RWPE2 (cell line): ENCODE measurements at regions not wholly inside any gene's neighbourhood (a gene's known extent, or its start where the extent isn't known, plus 50 kb on each side); places are given as distances from the start of the nearest gene placed in this dataset.

Experiments used
- ATAC-seq: fragments of 200-7000 bp; cut with Tn5 transposase; 3 replicates; pipeline ENCODE4 v1.9.1; 2021; ENCODE audit warnings: low read depth
- DNase-seq: peaks from one replicate; pipeline ENCODE4 v3.0.0-alpha.2; 2020; ENCODE audit warnings: low spot score
- H3K27ac ChIP-seq: fragments of 450-650 bp; 2 replicates; pipeline ENCODE4 v1.5.1; 2017; ENCODE audit warnings: mild to moderate bottlenecking; ENCODE audit not compliant: poor library complexity, severe bottlenecking
- H3K27me3 ChIP-seq: fragments of 250-450 bp; sonication (Bioruptor Pico); 2 replicates; pipeline ENCODE4 v1.5.1; 2021; ENCODE audit warnings: mild to moderate bottlenecking, moderate library complexity; ENCODE audit not compliant: insufficient read depth, poor library complexity, severe bottlenecking
- H3K36me3 ChIP-seq: fragments of 250-450 bp; sonication (Bioruptor Pico); 2 replicates; pipeline ENCODE4 v1.5.1; 2020; ENCODE audit warnings: low read depth, mild to moderate bottlenecking, moderate library complexity
- H3K4me1 ChIP-seq: fragments of 250-450 bp; sonication (Bioruptor Pico); 2 replicates; pipeline ENCODE4 v1.5.1; 2021; ENCODE audit warnings: mild to moderate bottlenecking, moderate library complexity; ENCODE audit not compliant: insufficient read depth, poor library complexity, severe bottlenecking
- H3K4me3 ChIP-seq: fragments of 250-450 bp; sonication (Bioruptor Pico); 2 replicates; pipeline ENCODE4 v1.5.1; 2021; ENCODE audit warnings: mild to moderate bottlenecking, moderate library complexity; ENCODE audit not compliant: severe bottlenecking
- H3K9me3 ChIP-seq: fragments of 250-450 bp; sonication (Bioruptor Pico); 2 replicates; pipeline ENCODE4 v1.5.1; 2021; ENCODE audit warnings: mild to moderate bottlenecking, moderate library complexity; ENCODE audit not compliant: severe bottlenecking
- TF ChIP-seq, protein P1 (sequence below): fragments of 450-650 bp; IDR thresholded peaks from one replicate; pipeline ENCODE4 v1.5.1; 2017; ENCODE audit warnings: mild to moderate bottlenecking, moderate library complexity; ENCODE audit not compliant: poor library complexity, severe bottlenecking

GRCh38 chr18:43396266-43396665 lies 119.0 kb upstream of the SYT4 start:
- TF ChIP-seq, protein P1, sequence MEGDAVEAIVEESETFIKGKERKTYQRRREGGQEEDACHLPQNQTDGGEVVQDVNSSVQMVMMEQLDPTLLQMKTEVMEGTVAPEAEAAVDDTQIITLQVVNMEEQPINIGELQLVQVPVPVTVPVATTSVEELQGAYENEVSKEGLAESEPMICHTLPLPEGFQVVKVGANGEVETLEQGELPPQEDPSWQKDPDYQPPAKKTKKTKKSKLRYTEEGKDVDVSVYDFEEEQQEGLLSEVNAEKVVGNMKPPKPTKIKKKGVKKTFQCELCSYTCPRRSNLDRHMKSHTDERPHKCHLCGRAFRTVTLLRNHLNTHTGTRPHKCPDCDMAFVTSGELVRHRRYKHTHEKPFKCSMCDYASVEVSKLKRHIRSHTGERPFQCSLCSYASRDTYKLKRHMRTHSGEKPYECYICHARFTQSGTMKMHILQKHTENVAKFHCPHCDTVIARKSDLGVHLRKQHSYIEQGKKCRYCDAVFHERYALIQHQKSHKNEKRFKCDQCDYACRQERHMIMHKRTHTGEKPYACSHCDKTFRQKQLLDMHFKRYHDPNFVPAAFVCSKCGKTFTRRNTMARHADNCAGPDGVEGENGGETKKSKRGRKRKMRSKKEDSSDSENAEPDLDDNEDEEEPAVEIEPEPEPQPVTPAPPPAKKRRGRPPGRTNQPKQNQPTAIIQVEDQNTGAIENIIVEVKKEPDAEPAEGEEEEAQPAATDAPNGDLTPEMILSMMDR: peak; percentile 65
- Histone ChIP-seq H3K27ac (no peak overlapping the region), H3K9me3 (no peaks in the 10 kb centered on the region), H3K4me3 (no peak overlapping the region), H3K4me1 (no peaks in the 10 kb centered on the region), H3K27me3 (no peaks in the 10 kb centered on the region), H3K36me3 (no peaks in the 10 kb centered on the region)
- ATAC-seq: 0 out of 3 replicates have a peak, but pooled peaks have one; percentile 31
- no peak for DNase-seq

DNA sequence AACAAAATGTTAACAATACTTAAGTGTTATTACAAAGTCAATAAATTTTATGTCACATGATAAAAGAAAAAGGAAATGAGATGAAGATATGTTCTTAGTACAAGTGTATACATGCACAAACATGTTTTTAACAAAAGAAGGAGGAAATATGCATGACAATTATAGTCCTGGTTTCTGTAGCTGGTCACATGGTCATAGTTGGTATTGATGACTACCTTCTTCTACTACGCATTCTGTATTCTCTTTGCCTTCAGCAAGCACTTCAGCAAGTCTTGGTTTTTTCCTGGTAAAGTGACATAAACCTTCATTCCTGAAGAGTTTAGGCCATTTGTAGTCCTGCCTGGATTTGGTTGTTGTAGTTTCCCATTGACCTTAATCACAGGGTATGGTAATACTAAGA lies 121.3 kb upstream of the SYT4 start:
- Histone ChIP-seq H3K36me3 (no peaks in the 10 kb centered on the region), H3K27me3 (no peaks in the 10 kb centered on the region), H3K27ac (no peak overlapping the region), H3K9me3 (no peaks in the 10 kb centered on the region), H3K4me3 (no peak overlapping the region), H3K4me1 (no peaks in the 10 kb centered on the region)
- ATAC-seq (no peak), DNase-seq (no peak)
- TF ChIP-seq, protein P1: no peak

- ATAC-seq (peak; percentile 53; the same call in 1 of the 3 replicates), DNase-seq (no peak)
- TF ChIP-seq, protein P1: no peak
These were observed 127.8 kb upstream of the SYT4 start for GRCh38 chr18:43405097-43405496.

DNA sequence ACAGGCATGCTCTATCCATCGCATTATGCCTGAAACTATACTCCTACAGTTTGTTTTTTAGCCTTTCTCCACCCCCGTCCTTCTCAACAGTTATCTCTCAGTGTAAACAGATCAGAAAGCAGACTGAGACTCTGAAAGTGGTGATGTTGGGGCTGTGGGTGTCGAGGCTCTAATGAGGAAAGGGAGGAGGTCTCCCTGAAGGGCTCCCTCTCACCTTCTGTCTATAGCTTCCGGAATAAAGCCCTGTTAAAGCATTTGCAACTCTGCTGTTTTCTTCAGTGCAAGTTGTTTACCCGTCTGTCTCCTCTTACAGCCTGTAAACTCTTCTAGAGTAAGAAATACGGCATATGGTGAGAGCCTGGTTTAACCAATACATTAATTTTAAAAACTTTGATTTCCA lies 136.7 kb upstream of the SYT4 start:
- TF ChIP-seq, protein P1: no peak
- DNase-seq: no peak
- Histone ChIP-seq H3K27ac (no peak overlapping the region), H3K36me3 (no peaks in the 10 kb centered on the region), H3K4me3 (no peak overlapping the region), H3K4me1 (no peaks in the 10 kb centered on the region), H3K27me3 (no peaks in the 10 kb centered on the region), H3K9me3 (no peaks in the 10 kb centered on the region)
- no peak for ATAC-seq

More at GRCh38 chr18:43405097-43405496, 127.8 kb upstream of the SYT4 start:
- H3K9me3 ChIP-seq: no peaks in the 10 kb centered on the region
- no peaks in the 10 kb centered on the region for H3K36me3 ChIP-seq
- no peaks in the 10 kb centered on the region for H3K27me3 ChIP-seq
- no peaks in the 10 kb centered on the region for H3K4me1 ChIP-seq
- H3K4me3 ChIP-seq: no peak overlapping the region
- H3K27ac ChIP-seq: no peak overlapping the region

DNA sequence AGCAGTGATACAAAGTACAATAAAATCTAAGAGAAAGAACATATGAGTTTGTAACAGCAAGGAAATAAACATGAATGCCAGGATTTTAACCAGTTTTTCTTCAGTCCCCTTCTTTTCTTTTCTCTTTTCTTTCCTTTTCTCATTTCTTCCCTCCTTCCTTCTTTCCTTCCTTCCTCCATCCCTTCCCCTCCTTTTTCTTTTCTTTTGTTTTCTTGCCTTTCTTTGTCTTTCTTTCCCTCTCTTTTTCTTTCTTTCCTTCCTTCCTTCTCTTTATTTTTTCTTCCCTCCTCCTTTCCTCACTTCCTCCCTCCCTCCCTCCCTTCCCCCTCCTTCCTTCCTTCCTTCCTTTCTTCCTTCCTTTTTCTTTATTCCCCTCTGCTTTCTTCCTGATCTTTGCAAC lies 142.8 kb upstream of the SYT4 start:
- H3K27me3 ChIP-seq: no peaks in the 10 kb centered on the region
- ATAC-seq (no peak), DNase-seq (no peak)
- TF ChIP-seq, protein P1: no peak
- H3K36me3 ChIP-seq: no peaks in the 10 kb centered on the region
- H3K27ac ChIP-seq: no peak overlapping the region
- H3K4me3 ChIP-seq: no peak overlapping the region
- no peaks in the 10 kb centered on the region for H3K4me1 ChIP-seq
- no peaks in the 10 kb centered on the region for H3K9me3 ChIP-seq
